ENCODE measurements at regions not wholly inside any gene's neighbourhood (a gene's known extent, or its start where the extent isn't known, plus 50 kb on each side); places are given as distances from the start of the nearest gene placed in this dataset.

- Histone ChIP-seq H3K79me1 (ENCODE audit: low read length) (no peaks in the 10 kb centered on the region), H3K4me3 (ENCODE audit: low read length) (no peak overlapping the region), H3K27ac (ENCODE audit: low read depth, low read length) (no peak overlapping the region), H4K8ac (ENCODE audit: low read depth, low read length) (no peak overlapping the region), H3K9ac (ENCODE audit: low read length) (no peak overlapping the region), H3K18ac (ENCODE audit: low read length) (no peak overlapping the region), H2BK15ac (replicated peaks; ENCODE audit: low read depth) (no peak overlapping the region), H2BK5ac (ENCODE audit: low read length) (no peak overlapping the region), H3K23ac (ENCODE audit: low read length) (no peak overlapping the region), H3K56ac (ENCODE audit: low read length) (no peak overlapping the region), H3K4me2 (ENCODE audit: low read length) (no peak overlapping the region), H2AK5ac (ENCODE audit: low read length) (no peak overlapping the region), H3K36me3 (ENCODE audit: control insufficient read depth, insufficient read depth, low read length) (no peaks in the 10 kb centered on the region), H3K4ac (ENCODE audit: low read depth, low read length) (no peak overlapping the region), H4K5ac (ENCODE audit: low read length) (no peak overlapping the region), H2BK120ac (ENCODE audit: low read depth, low read length) (no peak overlapping the region), H3K4me1 (ENCODE audit: control insufficient read depth, low read depth, low read length) (no peaks in the 10 kb centered on the region), H3K27me3 (ENCODE audit: insufficient read depth, low read length, poor library complexity) (no peaks in the 10 kb centered on the region), H3K79me2 (ENCODE audit: control insufficient read depth, insufficient read depth, low read length) (no peaks in the 10 kb centered on the region)
- no CpG with 5 or more reads among the region's 5 CpGs for WGBS (ENCODE audit: extremely low coverage, insufficient coverage, low lambda C conversion rate)
- no peak for DNase-seq
Measured at GRCh38 chr7:26065652-26066051, 86.3 kb upstream of the NFE2L3 start.

- H3K27ac ChIP-seq (ENCODE audit: low read depth, low read length) = no peak overlapping the region
- no peaks in the 10 kb centered on the region for H3K79me2 ChIP-seq (ENCODE audit: control insufficient read depth, insufficient read depth, low read length)
- no peak overlapping the region for H3K9ac ChIP-seq (ENCODE audit: low read length)
- no peak overlapping the region for H2BK5ac ChIP-seq (ENCODE audit: low read length)
- no peak overlapping the region for H3K4me3 ChIP-seq (ENCODE audit: low read length)
- no peaks in the 10 kb centered on the region for H3K36me3 ChIP-seq (ENCODE audit: control insufficient read depth, insufficient read depth, low read length)
- no peak overlapping the region for H2AK5ac ChIP-seq (ENCODE audit: low read length)
- no peak overlapping the region for H3K23ac ChIP-seq (ENCODE audit: low read length)
- no peak overlapping the region for H4K8ac ChIP-seq (ENCODE audit: low read depth, low read length)
- H2BK15ac ChIP-seq (replicated peaks; ENCODE audit: low read depth) = no peak overlapping the region
- no peak overlapping the region for H3K18ac ChIP-seq (ENCODE audit: low read length)
- H3K79me1 ChIP-seq (ENCODE audit: low read length) = no peaks in the 10 kb centered on the region
- WGBS (ENCODE audit: extremely low coverage, insufficient coverage, low lambda C conversion rate) = no CpG with 5 or more reads among the region's 1 CpG
- no peak for DNase-seq
- no peak overlapping the region for H4K5ac ChIP-seq (ENCODE audit: low read length)
- no peak overlapping the region for H3K4ac ChIP-seq (ENCODE audit: low read depth, low read length)
- no peak overlapping the region for H3K4me2 ChIP-seq (ENCODE audit: low read length)
- no peaks in the 10 kb centered on the region for H3K27me3 ChIP-seq (ENCODE audit: insufficient read depth, low read length, poor library complexity)
- H3K4me1 ChIP-seq (ENCODE audit: control insufficient read depth, low read depth, low read length) = no peaks in the 10 kb centered on the region
- no peak overlapping the region for H3K56ac ChIP-seq (ENCODE audit: low read length)
- no peak overlapping the region for H2BK120ac ChIP-seq (ENCODE audit: low read depth, low read length)
Measured at GRCh38 chr7:26066736-26067135, 85.3 kb upstream of the NFE2L3 start.

GRCh38 chr7:26070290-26070689, 81.7 kb upstream of the NFE2L3 start:
- Histone ChIP-seq H3K4ac (ENCODE audit: low read depth, low read length) (no peak overlapping the region), H3K4me1 (ENCODE audit: control insufficient read depth, low read depth, low read length) (peaks cover 7% of the 10 kb centered on the region), H3K79me1 (ENCODE audit: low read length) (no peaks in the 10 kb centered on the region), H3K27me3 (ENCODE audit: insufficient read depth, low read length, poor library complexity) (no peaks in the 10 kb centered on the region), H3K27ac (ENCODE audit: low read depth, low read length) (no peak overlapping the region), H3K79me2 (ENCODE audit: control insufficient read depth, insufficient read depth, low read length) (no peaks in the 10 kb centered on the region), H2AK5ac (ENCODE audit: low read length) (no peak overlapping the region), H2BK15ac (replicated peaks; ENCODE audit: low read depth) (no peak overlapping the region), H3K36me3 (ENCODE audit: control insufficient read depth, insufficient read depth, low read length) (no peaks in the 10 kb centered on the region), H3K23ac (ENCODE audit: low read length) (no peak overlapping the region), H4K5ac (ENCODE audit: low read length) (no peak overlapping the region), H3K4me2 (ENCODE audit: low read length) (no peak overlapping the region), H3K56ac (ENCODE audit: low read length) (no peak overlapping the region), H3K9ac (ENCODE audit: low read length) (no peak overlapping the region), H4K8ac (ENCODE audit: low read depth, low read length) (no peak overlapping the region), H3K18ac (ENCODE audit: low read length) (no peak overlapping the region), H3K4me3 (ENCODE audit: low read length) (no peak overlapping the region), H2BK5ac (ENCODE audit: low read length) (no peak overlapping the region), H2BK120ac (ENCODE audit: low read depth, low read length) (no peak overlapping the region)
- no CpG with 5 or more reads among the region's 2 CpGs for WGBS (ENCODE audit: extremely low coverage, insufficient coverage, low lambda C conversion rate)
- DNase-seq = no peak

- H3K9ac ChIP-seq (ENCODE audit: low read length) = no peak overlapping the region
- WGBS (ENCODE audit: extremely low coverage, insufficient coverage, low lambda C conversion rate) = 100% methylated on average over 2 of the region's 4 CpGs
- H3K27me3 ChIP-seq (ENCODE audit: insufficient read depth, low read length, poor library complexity) = no peaks in the 10 kb centered on the region
- H3K4ac ChIP-seq (ENCODE audit: low read depth, low read length) = no peak overlapping the region
- H3K23ac ChIP-seq (ENCODE audit: low read length) = no peak overlapping the region
- H3K18ac ChIP-seq (ENCODE audit: low read length) = no peak overlapping the region
- H3K79me2 ChIP-seq (ENCODE audit: control insufficient read depth, insufficient read depth, low read length) = no peaks in the 10 kb centered on the region
- no peak overlapping the region for H3K27ac ChIP-seq (ENCODE audit: low read depth, low read length)
- H4K8ac ChIP-seq (ENCODE audit: low read depth, low read length) = no peak overlapping the region
- H3K4me1 ChIP-seq (ENCODE audit: control insufficient read depth, low read depth, low read length) = peaks cover 7% of the 10 kb centered on the region
- no peak overlapping the region for H4K5ac ChIP-seq (ENCODE audit: low read length)
- H2BK5ac ChIP-seq (ENCODE audit: low read length) = no peak overlapping the region
- no peak overlapping the region for H3K4me2 ChIP-seq (ENCODE audit: low read length)
- H2BK120ac ChIP-seq (ENCODE audit: low read depth, low read length) = no peak overlapping the region
- H2BK15ac ChIP-seq (replicated peaks; ENCODE audit: low read depth) = no peak overlapping the region
- no peak for DNase-seq
- no peak overlapping the region for H2AK5ac ChIP-seq (ENCODE audit: low read length)
- no peaks in the 10 kb centered on the region for H3K79me1 ChIP-seq (ENCODE audit: low read length)
- H3K36me3 ChIP-seq (ENCODE audit: control insufficient read depth, insufficient read depth, low read length) = no peaks in the 10 kb centered on the region
- no peak overlapping the region for H3K56ac ChIP-seq (ENCODE audit: low read length)
- no peak overlapping the region for H3K4me3 ChIP-seq (ENCODE audit: low read length)
Measured at GRCh38 chr7:26071622-26072456, 80.2 kb upstream of the NFE2L3 start.

GRCh38 chr7:26073041-26073440, 79.0 kb upstream of the NFE2L3 start:
- DNase-seq = peak; percentile 37
- Histone ChIP-seq H3K23ac (ENCODE audit: low read length) (no peak overlapping the region), H3K18ac (ENCODE audit: low read length) (peak overlapping the region; percentile 14), H2BK5ac (ENCODE audit: low read length) (no peak overlapping the region), H3K4ac (ENCODE audit: low read depth, low read length) (no peak overlapping the region), H3K4me3 (ENCODE audit: low read length) (no peak overlapping the region), H3K79me1 (ENCODE audit: low read length) (no peaks in the 10 kb centered on the region), H2BK15ac (replicated peaks; ENCODE audit: low read depth) (no peak overlapping the region), H2AK5ac (ENCODE audit: low read length) (no peak overlapping the region), H2BK120ac (ENCODE audit: low read depth, low read length) (no peak overlapping the region), H4K5ac (ENCODE audit: low read length) (peak overlapping the region; percentile 33), H3K9ac (ENCODE audit: low read length) (no peak overlapping the region), H3K4me2 (ENCODE audit: low read length) (no peak overlapping the region), H3K79me2 (ENCODE audit: control insufficient read depth, insufficient read depth, low read length) (no peaks in the 10 kb centered on the region), H3K56ac (ENCODE audit: low read length) (no peak overlapping the region), H3K27me3 (ENCODE audit: insufficient read depth, low read length, poor library complexity) (no peaks in the 10 kb centered on the region), H4K8ac (ENCODE audit: low read depth, low read length) (no peak overlapping the region), H3K4me1 (ENCODE audit: control insufficient read depth, low read depth, low read length) (peaks cover 7% of the 10 kb centered on the region), H3K27ac (ENCODE audit: low read depth, low read length) (no peak overlapping the region), H3K36me3 (ENCODE audit: control insufficient read depth, insufficient read depth, low read length) (no peaks in the 10 kb centered on the region)
- no CpG with 5 or more reads among the region's 4 CpGs for WGBS (ENCODE audit: extremely low coverage, insufficient coverage, low lambda C conversion rate)

- DNase-seq = no peak
Measured at GRCh38 chr7:26074919-26075318, 77.1 kb upstream of the NFE2L3 start.

More at GRCh38 chr7:26074919-26075318, 77.1 kb upstream of the NFE2L3 start:
- H3K27me3 ChIP-seq (ENCODE audit: insufficient read depth, low read length, poor library complexity) = no peaks in the 10 kb centered on the region
- H4K8ac ChIP-seq (ENCODE audit: low read depth, low read length) = no peak overlapping the region
- H2BK120ac ChIP-seq (ENCODE audit: low read depth, low read length) = no peak overlapping the region
- no peak overlapping the region for H2BK15ac ChIP-seq (replicated peaks; ENCODE audit: low read depth)
- no peak overlapping the region for H3K4ac ChIP-seq (ENCODE audit: low read depth, low read length)
- no peak overlapping the region for H3K27ac ChIP-seq (ENCODE audit: low read depth, low read length)
- peaks cover 7% of the 10 kb centered on the region for H3K4me1 ChIP-seq (ENCODE audit: control insufficient read depth, low read depth, low read length)
- H4K5ac ChIP-seq (ENCODE audit: low read length) = no peak overlapping the region
- no peak overlapping the region for H3K4me3 ChIP-seq (ENCODE audit: low read length)
- no peaks in the 10 kb centered on the region for H3K79me1 ChIP-seq (ENCODE audit: low read length)
- no peak overlapping the region for H3K18ac ChIP-seq (ENCODE audit: low read length)
- H3K56ac ChIP-seq (ENCODE audit: low read length) = no peak overlapping the region
- H3K36me3 ChIP-seq (ENCODE audit: control insufficient read depth, insufficient read depth, low read length) = no peaks in the 10 kb centered on the region
- no peak overlapping the region for H3K4me2 ChIP-seq (ENCODE audit: low read length)
- no peak overlapping the region for H3K9ac ChIP-seq (ENCODE audit: low read length)
- no peak overlapping the region for H3K23ac ChIP-seq (ENCODE audit: low read length)
- no CpG with 5 or more reads among the region's 4 CpGs for WGBS (ENCODE audit: extremely low coverage, insufficient coverage, low lambda C conversion rate)
- no peak overlapping the region for H2AK5ac ChIP-seq (ENCODE audit: low read length)
- no peaks in the 10 kb centered on the region for H3K79me2 ChIP-seq (ENCODE audit: control insufficient read depth, insufficient read depth, low read length)
- no peak overlapping the region for H2BK5ac ChIP-seq (ENCODE audit: low read length)
